SK-N-SH treated with all-trans-retinoic acid at 6 μM for 48 hours (cell line): ENCODE measurements at regions not wholly inside any gene's neighbourhood (a gene's known extent, or its start where the extent isn't known, plus 50 kb on each side); places are given as distances from the start of the nearest gene placed in this dataset.
"Not testable (repeated sequence)": the region's sequence is repeated elsewhere in the genome, so short reads cannot be mapped to it uniquely, and the experiment has no call there.

Source experiments
- ATAC-seq: fragments of 200-7000 bp; cut with Tn5 transposase; 3 replicates; pipeline ENCODE4 v1.9.1; 2020; ENCODE audit warnings: mild to moderate bottlenecking, moderate library complexity
- ARNTL ChIP-seq: fragments of 450-650 bp; formaldehyde crosslinking; IDR thresholded peaks from 2 replicates; pipeline ENCODE4 v1.5.0; 2020; ENCODE audit warnings: low read depth, mild to moderate bottlenecking, moderate library complexity, borderline replicate concordance
- BACH2 ChIP-seq: fragments of 250-450 bp; sonication (Bioruptor Pico); IDR thresholded peaks from 2 replicates; pipeline ENCODE4 v1.9.0; 2021; ENCODE audit warnings: mild to moderate bottlenecking, borderline replicate concordance
- CSDC2 ChIP-seq: fragments of 250-450 bp; sonication (Bioruptor Pico); IDR thresholded peaks from 2 replicates; pipeline ENCODE4 v1.5.0; 2020; ENCODE audit warnings: mild to moderate bottlenecking, moderate library complexity
- ESRRG ChIP-seq: fragments of 250-450 bp; sonication (Bioruptor Pico); IDR thresholded peaks from 2 replicates; pipeline ENCODE4 v1.6.1; 2021; ENCODE audit warnings: mild to moderate bottlenecking
- GLIS3 ChIP-seq: fragments of 250-450 bp; sonication (Bioruptor Pico); IDR thresholded peaks from 2 replicates; pipeline ENCODE4 v1.5.0; 2020; ENCODE audit warnings: mild to moderate bottlenecking, moderate library complexity
- ISL1 ChIP-seq: fragments of 250-450 bp; sonication (Bioruptor Pico); IDR thresholded peaks from 2 replicates; pipeline ENCODE4 v2.1.2; 2022; ENCODE audit warnings: mild to moderate bottlenecking, moderate library complexity
- OSR1 ChIP-seq: fragments of 250-450 bp; sonication (Bioruptor Pico); IDR thresholded peaks from 2 replicates; pipeline ENCODE4 v1.8.0; 2022; ENCODE audit warnings: moderate library complexity, mild to moderate bottlenecking, inconsistent platforms
- PPARA ChIP-seq: fragments of 250-450 bp; sonication (Bioruptor Pico); IDR thresholded peaks from 2 replicates; pipeline ENCODE4 v1.5.0; 2020; ENCODE audit warnings: mild to moderate bottlenecking, borderline replicate concordance
- RARB ChIP-seq: fragments of 250-450 bp; sonication (Bioruptor Pico); IDR thresholded peaks from 2 replicates; pipeline ENCODE4 v1.8.0; 2021; ENCODE audit warnings: mild to moderate bottlenecking, moderate library complexity
- SNAI2 ChIP-seq: fragments of 250-450 bp; sonication (Bioruptor Pico); IDR thresholded peaks from 2 replicates; pipeline ENCODE4 v1.5.0; 2020; ENCODE audit warnings: mild to moderate bottlenecking, moderate library complexity
- TCF4 ChIP-seq: fragments of 250-450 bp; sonication (Bioruptor Pico); IDR thresholded peaks from 2 replicates; pipeline ENCODE4 v1.8.0; 2021; ENCODE audit warnings: mild to moderate bottlenecking, moderate library complexity, borderline replicate concordance
- TOX ChIP-seq: fragments of 250-450 bp; sonication (Bioruptor Pico); IDR thresholded peaks from 2 replicates; pipeline ENCODE4 v1.8.0; 2021; ENCODE audit warnings: mild to moderate bottlenecking, moderate library complexity, borderline replicate concordance
- ZC3H10 ChIP-seq: fragments of 250-450 bp; sonication (Bioruptor Pico); IDR thresholded peaks from 2 replicates; pipeline ENCODE4 v1.5.1; 2021; ENCODE audit warnings: mild to moderate bottlenecking, moderate library complexity
- ZFP3 ChIP-seq: fragments of 250-450 bp; sonication (Bioruptor Pico); IDR thresholded peaks from 2 replicates; pipeline ENCODE4 v1.5.0; 2020; ENCODE audit warnings: mild to moderate bottlenecking, moderate library complexity
- ZFP30 ChIP-seq: fragments of 450-650 bp; formaldehyde crosslinking; IDR thresholded peaks from 2 replicates; pipeline ENCODE4 v1.5.0; 2022; ENCODE audit warnings: mild to moderate bottlenecking, moderate library complexity
- ZNF70 ChIP-seq: fragments of 450-650 bp; formaldehyde crosslinking; IDR thresholded peaks from 2 replicates; pipeline ENCODE4 v1.5.0; 2020; ENCODE audit warnings: mild to moderate bottlenecking, moderate library complexity
- ZNF8 ChIP-seq: fragments of 450-650 bp; formaldehyde crosslinking; IDR thresholded peaks from 2 replicates; pipeline ENCODE4 v1.5.0; 2020; ENCODE audit warnings: mild to moderate bottlenecking, moderate library complexity
- TF ChIP-seq, protein P1 (sequence below): fragments of 250-450 bp; sonication (Bioruptor Pico); IDR thresholded peaks from 2 replicates; pipeline ENCODE4 v1.8.0; 2020; ENCODE audit warnings: mild to moderate bottlenecking, moderate library complexity, borderline replicate concordance
- TF ChIP-seq, protein P2 (sequence below): fragments of 250-450 bp; sonication (Bioruptor Pico); IDR thresholded peaks from 2 replicates; pipeline ENCODE4 v1.5.1; 2020; ENCODE audit warnings: low read depth, mild to moderate bottlenecking, moderate library complexity
- TF ChIP-seq, protein P3 (sequence below): fragments of 250-450 bp; sonication (Bioruptor Pico); IDR thresholded peaks from 2 replicates; pipeline ENCODE4 v1.8.0; 2021; ENCODE audit warnings: low read depth, mild to moderate bottlenecking, moderate library complexity, borderline replicate concordance
- TF ChIP-seq, protein P4 (sequence below): fragments of 250-450 bp; sonication (Bioruptor Pico); IDR thresholded peaks from 2 replicates; pipeline ENCODE4 v1.5.1; 2021; ENCODE audit warnings: mild to moderate bottlenecking, moderate library complexity

DNA sequence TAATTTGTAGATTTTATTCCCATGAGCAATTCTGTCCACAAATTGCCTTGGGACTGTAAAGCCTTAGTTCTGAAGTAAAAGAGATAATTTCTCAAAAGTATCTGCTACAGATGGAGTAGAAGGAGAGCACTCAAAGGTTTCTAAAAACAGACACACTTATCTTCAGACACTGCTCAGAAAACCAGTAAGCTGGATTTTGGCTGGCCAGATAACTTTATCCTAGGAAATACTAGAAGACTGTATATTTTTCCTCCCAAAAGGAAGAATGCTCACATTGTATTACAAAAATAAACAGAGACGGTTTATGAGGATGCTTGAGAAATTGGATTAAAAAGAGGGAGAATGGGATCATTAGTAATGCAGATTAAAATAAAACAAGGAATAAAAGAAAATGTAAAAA lies 178.0 kb upstream of the IGFBP3 start:
- ATAC-seq = no peak
- no peak for TF ChIP-seq CSDC2
- no peak for TF ChIP-seq BACH2 (CRISPR knock-in tag)
- TF ChIP-seq, protein P1, sequence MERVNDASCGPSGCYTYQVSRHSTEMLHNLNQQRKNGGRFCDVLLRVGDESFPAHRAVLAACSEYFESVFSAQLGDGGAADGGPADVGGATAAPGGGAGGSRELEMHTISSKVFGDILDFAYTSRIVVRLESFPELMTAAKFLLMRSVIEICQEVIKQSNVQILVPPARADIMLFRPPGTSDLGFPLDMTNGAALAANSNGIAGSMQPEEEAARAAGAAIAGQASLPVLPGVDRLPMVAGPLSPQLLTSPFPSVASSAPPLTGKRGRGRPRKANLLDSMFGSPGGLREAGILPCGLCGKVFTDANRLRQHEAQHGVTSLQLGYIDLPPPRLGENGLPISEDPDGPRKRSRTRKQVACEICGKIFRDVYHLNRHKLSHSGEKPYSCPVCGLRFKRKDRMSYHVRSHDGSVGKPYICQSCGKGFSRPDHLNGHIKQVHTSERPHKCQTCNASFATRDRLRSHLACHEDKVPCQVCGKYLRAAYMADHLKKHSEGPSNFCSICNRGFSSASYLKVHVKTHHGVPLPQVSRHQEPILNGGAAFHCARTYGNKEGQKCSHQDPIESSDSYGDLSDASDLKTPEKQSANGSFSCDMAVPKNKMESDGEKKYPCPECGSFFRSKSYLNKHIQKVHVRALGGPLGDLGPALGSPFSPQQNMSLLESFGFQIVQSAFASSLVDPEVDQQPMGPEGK = no peak
- no peak for TF ChIP-seq ESRRG
- TF ChIP-seq ZFP3 = no peak
- TF ChIP-seq SNAI2 (CRISPR knock-in tag) = no peak
- no peak for TF ChIP-seq TCF4 (CRISPR knock-in tag)

DNA sequence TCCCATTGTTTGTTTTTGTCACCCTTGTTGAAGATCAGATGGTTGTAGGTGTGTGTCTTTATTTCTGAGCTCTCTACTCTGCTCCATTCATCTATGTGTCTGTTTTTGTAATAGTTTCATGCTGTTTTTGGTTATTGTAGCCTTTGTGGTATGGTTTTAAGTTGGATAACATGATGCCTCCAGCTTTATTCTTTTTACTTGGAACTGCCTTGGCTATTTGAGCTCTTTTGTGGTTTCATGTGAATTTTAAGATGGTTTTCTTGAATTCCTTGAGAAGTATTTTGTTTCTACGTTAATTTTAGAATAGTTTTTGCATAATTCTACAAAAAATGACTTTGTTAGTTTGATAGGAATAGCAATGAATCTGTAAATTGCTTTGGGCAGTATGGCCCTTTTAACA lies 170.0 kb upstream of the IGFBP3 start:
- ATAC-seq = no peak
- TF ChIP-seq ZNF70 (no peak), ISL1 (CRISPR knock-in tag) (no peak), ZFP3 (no peak), TOX (CRISPR knock-in tag) (no peak), ZFP30 (no peak), ZNF8 (CRISPR knock-in tag) (no peak), ARNTL (CRISPR knock-in tag) (no peak), ESRRG (no peak), CSDC2 (no peak)
- TF ChIP-seq, protein P2, sequence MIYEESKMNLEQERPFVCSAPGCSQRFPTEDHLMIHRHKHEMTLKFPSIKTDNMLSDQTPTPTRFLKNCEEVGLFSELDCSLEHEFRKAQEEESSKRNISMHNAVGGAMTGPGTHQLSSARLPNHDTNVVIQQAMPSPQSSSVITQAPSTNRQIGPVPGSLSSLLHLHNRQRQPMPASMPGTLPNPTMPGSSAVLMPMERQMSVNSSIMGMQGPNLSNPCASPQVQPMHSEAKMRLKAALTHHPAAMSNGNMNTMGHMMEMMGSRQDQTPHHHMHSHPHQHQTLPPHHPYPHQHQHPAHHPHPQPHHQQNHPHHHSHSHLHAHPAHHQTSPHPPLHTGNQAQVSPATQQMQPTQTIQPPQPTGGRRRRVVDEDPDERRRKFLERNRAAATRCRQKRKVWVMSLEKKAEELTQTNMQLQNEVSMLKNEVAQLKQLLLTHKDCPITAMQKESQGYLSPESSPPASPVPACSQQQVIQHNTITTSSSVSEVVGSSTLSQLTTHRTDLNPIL = no peak
- TF ChIP-seq, protein P3, sequence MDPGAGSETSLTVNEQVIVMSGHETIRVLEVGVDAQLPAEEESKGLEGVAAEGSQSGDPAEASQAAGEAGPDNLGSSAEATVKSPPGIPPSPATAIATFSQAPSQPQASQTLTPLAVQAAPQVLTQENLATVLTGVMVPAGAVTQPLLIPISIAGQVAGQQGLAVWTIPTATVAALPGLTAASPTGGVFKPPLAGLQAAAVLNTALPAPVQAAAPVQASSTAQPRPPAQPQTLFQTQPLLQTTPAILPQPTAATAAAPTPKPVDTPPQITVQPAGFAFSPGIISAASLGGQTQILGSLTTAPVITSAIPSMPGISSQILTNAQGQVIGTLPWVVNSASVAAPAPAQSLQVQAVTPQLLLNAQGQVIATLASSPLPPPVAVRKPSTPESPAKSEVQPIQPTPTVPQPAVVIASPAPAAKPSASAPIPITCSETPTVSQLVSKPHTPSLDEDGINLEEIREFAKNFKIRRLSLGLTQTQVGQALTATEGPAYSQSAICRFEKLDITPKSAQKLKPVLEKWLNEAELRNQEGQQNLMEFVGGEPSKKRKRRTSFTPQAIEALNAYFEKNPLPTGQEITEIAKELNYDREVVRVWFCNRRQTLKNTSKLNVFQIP (CRISPR knock-in tag) = no peak
- TF ChIP-seq, protein P4, sequence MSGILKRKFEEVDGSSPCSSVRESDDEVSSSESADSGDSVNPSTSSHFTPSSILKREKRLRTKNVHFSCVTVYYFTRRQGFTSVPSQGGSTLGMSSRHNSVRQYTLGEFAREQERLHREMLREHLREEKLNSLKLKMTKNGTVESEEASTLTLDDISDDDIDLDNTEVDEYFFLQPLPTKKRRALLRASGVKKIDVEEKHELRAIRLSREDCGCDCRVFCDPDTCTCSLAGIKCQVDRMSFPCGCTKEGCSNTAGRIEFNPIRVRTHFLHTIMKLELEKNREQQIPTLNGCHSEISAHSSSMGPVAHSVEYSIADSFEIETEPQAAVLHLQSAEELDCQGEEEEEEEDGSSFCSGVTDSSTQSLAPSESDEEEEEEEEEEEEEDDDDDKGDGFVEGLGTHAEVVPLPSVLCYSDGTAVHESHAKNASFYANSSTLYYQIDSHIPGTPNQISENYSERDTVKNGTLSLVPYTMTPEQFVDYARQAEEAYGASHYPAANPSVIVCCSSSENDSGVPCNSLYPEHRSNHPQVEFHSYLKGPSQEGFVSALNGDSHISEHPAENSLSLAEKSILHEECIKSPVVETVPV (CRISPR knock-in tag) = no peak
- TF ChIP-seq, protein P1 = no peak
- TF ChIP-seq, all 23 proteins: peak for 0

- no peak for ATAC-seq
- no peak for TF ChIP-seq ZNF8 (CRISPR knock-in tag)
- no peak for TF ChIP-seq CSDC2
- TF ChIP-seq TOX (CRISPR knock-in tag) = no peak
- no peak for TF ChIP-seq ESRRG
- TF ChIP-seq GLIS3 (CRISPR knock-in tag) = no peak
- no peak for TF ChIP-seq BACH2 (CRISPR knock-in tag)
- no peak for TF ChIP-seq OSR1 (CRISPR knock-in tag)
- no peak for TF ChIP-seq TCF4 (CRISPR knock-in tag)
- TF ChIP-seq, protein P1 = no peak
- no peak for TF ChIP-seq ZC3H10
- TF ChIP-seq PPARA (CRISPR knock-in tag) = no peak
- TF ChIP-seq, protein P3 (CRISPR knock-in tag) = no peak
- no peak for TF ChIP-seq SNAI2 (CRISPR knock-in tag)
- no peak for TF ChIP-seq ISL1 (CRISPR knock-in tag)
- TF ChIP-seq, protein P2 = no peak
- TF ChIP-seq ZFP3 = no peak
- no peak for TF ChIP-seq RARB (CRISPR knock-in tag)
- TF ChIP-seq ZNF70 = no peak
- TF ChIP-seq, protein P4 (CRISPR knock-in tag) = no peak
- TF ChIP-seq, all 23 proteins: peak for 0
Measured at GRCh38 chr7:46089281-46089680, 168.2 kb upstream of the IGFBP3 start.

GRCh38 chr7:46088486-46088885 lies 167.4 kb upstream of the IGFBP3 start:
- not testable (repeated sequence) for ATAC-seq
